DOHH2 (cell line): ENCODE measurements at regions not wholly inside any gene's neighbourhood (a gene's known extent, or its start where the extent isn't known, plus 50 kb on each side); places are given as distances from the start of the nearest gene placed in this dataset.

ENCODE experiments used
- H3F3A ChIP-seq: fragments of 200-600 bp; sonication (generic), shearing (Covaris generic); 2 replicates; pipeline ENCODE4 v1.6.0; 2016; ENCODE audit warnings: antibody characterized with exemption, mild to moderate bottlenecking; ENCODE audit not compliant: control insufficient read depth, insufficient read depth
- H3K27ac ChIP-seq: fragments of 200-600 bp; sonication (generic); 2 replicates; pipeline ENCODE4 v1.5.1; 2014; ENCODE audit warnings: low read depth, mild to moderate bottlenecking, low read length, moderate library complexity
- H3K27me3 ChIP-seq: fragments of 200-600 bp; sonication (generic); 2 replicates; pipeline ENCODE4 v1.6.1; 2014; ENCODE audit warnings: mild to moderate bottlenecking, low read length, mixed read lengths; ENCODE audit not compliant: control insufficient read depth
- H3K36me3 ChIP-seq: fragments of 200-600 bp; sonication (generic); 2 replicates; pipeline ENCODE4 v1.6.1; 2014; ENCODE audit warnings: mild to moderate bottlenecking, low read length, moderate library complexity, mixed read lengths; ENCODE audit not compliant: control insufficient read depth
- H3K4me1 ChIP-seq: fragments of 200-600 bp; sonication (generic); 2 replicates; pipeline ENCODE4 v1.6.1; 2014; ENCODE audit warnings: mild to moderate bottlenecking, low read length, mixed read lengths; ENCODE audit not compliant: control insufficient read depth
- H3K4me2 ChIP-seq: fragments of 200-600 bp; sonication (generic); 2 replicates; pipeline ENCODE4 v1.6.0; 2014; ENCODE audit warnings: mild to moderate bottlenecking, low read length, moderate library complexity
- H3K4me3 ChIP-seq: fragments of 200-600 bp; sonication (generic); 2 replicates; pipeline ENCODE4 v1.5.1; 2014; ENCODE audit warnings: mild to moderate bottlenecking, low read length, mixed read lengths
- H3K79me2 ChIP-seq: fragments of 200-600 bp; sonication (generic); 2 replicates; pipeline ENCODE4 v1.6.1; 2014; ENCODE audit warnings: mild to moderate bottlenecking, low read length, mixed read lengths; ENCODE audit not compliant: control insufficient read depth
- H3K9me2 ChIP-seq: fragments of 200-600 bp; sonication (generic); replicated peaks from 2 replicates; pipeline ENCODE4 v1.6.1; 2014; ENCODE audit warnings: mild to moderate bottlenecking, low read length, mixed read lengths; ENCODE audit not compliant: control insufficient read depth
- H3K9me3 ChIP-seq: fragments of 200-600 bp; sonication (generic); 2 replicates; pipeline ENCODE4 v1.6.1; 2014; ENCODE audit warnings: antibody characterized with exemption, low read length, mixed read lengths; ENCODE audit not compliant: control insufficient read depth, insufficient read depth
- H4K20me1 ChIP-seq: fragments of 200-600 bp; sonication (generic); 2 replicates; pipeline ENCODE4 v1.6.0; 2014; ENCODE audit warnings: low read depth, mild to moderate bottlenecking, antibody characterized with exemption, low read length, moderate library complexity; ENCODE audit not compliant: control insufficient read depth, insufficient read depth
- EZH2phosphoT487 ChIP-seq: fragments of 200-600 bp; sonication (generic); IDR thresholded peaks from 2 replicates; pipeline ENCODE4 v1.6.1; 2017; ENCODE audit warnings: borderline replicate concordance, mild to moderate bottlenecking, antibody characterized with exemption, low read length, moderate library complexity, mixed read lengths
- TF ChIP-seq, protein P1 (sequence below): fragments of 200-600 bp; sonication (generic); IDR thresholded peaks from one replicate; pipeline ENCODE4 v1.5.1; 2014; ENCODE audit warnings: antibody characterized with exemption, mild to moderate bottlenecking, low read depth, low read length; ENCODE audit not compliant: poor library complexity, severe bottlenecking

DNA sequence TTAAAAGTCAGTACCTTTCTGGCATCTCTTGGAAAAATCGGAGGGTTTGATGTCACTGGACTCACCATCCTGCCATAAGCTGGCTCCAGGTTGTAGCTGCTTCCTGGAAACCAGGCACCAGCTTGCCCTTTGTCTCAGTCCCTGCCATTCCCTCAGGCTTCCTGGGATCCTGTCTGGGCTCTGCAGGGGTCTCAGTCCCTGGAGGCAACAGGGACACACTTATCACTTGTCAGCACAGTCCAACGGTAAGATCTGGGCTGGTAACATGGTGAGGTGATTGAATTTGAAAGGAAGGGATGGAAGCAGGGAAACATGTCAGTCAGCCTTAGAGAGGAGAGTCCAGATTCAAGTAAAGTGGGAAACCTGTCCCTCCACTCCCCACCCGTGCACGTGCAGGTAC, 147.6 kb upstream of the ECI2 start:
- no peak overlapping the region for H3K4me3 ChIP-seq
- H3K4me1 ChIP-seq: no peaks in the 10 kb centered on the region
- H3F3A ChIP-seq: no peaks in the 10 kb centered on the region
- no peaks in the 10 kb centered on the region for H3K36me3 ChIP-seq
- no peaks in the 10 kb centered on the region for H3K9me2 ChIP-seq
- no peak overlapping the region for H3K4me2 ChIP-seq
- no peaks in the 10 kb centered on the region for H3K27me3 ChIP-seq
- TF ChIP-seq, protein P1, sequence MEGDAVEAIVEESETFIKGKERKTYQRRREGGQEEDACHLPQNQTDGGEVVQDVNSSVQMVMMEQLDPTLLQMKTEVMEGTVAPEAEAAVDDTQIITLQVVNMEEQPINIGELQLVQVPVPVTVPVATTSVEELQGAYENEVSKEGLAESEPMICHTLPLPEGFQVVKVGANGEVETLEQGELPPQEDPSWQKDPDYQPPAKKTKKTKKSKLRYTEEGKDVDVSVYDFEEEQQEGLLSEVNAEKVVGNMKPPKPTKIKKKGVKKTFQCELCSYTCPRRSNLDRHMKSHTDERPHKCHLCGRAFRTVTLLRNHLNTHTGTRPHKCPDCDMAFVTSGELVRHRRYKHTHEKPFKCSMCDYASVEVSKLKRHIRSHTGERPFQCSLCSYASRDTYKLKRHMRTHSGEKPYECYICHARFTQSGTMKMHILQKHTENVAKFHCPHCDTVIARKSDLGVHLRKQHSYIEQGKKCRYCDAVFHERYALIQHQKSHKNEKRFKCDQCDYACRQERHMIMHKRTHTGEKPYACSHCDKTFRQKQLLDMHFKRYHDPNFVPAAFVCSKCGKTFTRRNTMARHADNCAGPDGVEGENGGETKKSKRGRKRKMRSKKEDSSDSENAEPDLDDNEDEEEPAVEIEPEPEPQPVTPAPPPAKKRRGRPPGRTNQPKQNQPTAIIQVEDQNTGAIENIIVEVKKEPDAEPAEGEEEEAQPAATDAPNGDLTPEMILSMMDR: no peak
- TF ChIP-seq EZH2phosphoT487: no peak
- H3K9me3 ChIP-seq: no peaks in the 10 kb centered on the region
- H3K79me2 ChIP-seq: no peaks in the 10 kb centered on the region
- H4K20me1 ChIP-seq: no peaks in the 10 kb centered on the region
- H3K27ac ChIP-seq: no peak overlapping the region

DNA sequence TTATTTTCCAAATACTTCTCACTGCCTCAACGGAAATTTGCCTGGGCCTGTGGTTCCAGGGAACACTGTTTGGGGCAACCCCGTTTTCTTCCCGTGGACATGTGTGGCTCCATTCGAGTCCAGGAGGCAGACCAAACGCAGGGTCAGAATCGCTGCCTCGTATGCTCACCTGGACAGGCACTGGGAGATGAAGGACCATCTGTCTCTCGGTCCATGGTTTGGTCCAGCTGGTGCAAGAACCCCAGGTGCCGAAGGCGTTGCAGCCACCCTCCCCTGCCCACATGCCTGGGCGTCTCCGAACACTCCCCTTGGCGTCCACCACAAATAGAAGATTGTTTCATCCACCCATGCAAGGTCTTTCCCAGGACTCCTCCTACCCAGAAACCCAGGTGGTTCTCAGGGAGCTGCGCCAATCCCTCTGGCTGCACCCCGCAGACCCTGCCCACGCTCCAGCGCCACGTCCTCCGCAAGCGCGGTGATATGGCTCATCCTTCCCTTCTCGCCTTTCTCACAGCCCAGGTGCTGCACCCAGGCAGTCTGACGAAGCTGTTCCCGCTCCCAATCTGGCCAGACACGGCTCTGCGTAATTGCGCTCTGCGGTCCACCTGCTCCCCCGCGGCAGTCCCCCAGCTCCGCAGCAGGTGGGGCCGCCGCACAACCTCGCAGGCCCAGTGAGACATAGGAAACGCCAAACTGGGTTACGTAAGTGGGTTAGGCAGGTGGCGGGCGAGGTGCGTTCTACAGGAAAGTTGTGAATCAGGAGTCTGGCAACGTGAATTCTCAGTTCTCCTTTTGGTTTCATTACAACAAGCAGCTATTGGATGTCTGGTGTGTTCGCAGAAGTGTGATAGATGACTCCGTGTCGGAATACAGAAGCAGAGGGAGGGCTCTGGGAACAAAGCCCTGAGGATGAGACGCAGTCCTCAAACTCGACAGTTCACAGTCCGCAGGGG, 146.2 kb upstream of the ECI2 start:
- Histone ChIP-seq H3K9me3 (no peaks in the 10 kb centered on the region), H3K27me3 (no peaks in the 10 kb centered on the region), H3K27ac (no peak overlapping the region), H3K4me2 (no peak overlapping the region), H3K36me3 (no peaks in the 10 kb centered on the region), H3K4me1 (no peaks in the 10 kb centered on the region), H4K20me1 (no peaks in the 10 kb centered on the region), H3K9me2 (no peaks in the 10 kb centered on the region), H3F3A (no peaks in the 10 kb centered on the region), H3K79me2 (no peaks in the 10 kb centered on the region), H3K4me3 (no peak overlapping the region)
- TF ChIP-seq, protein P1: no peak
- no peak for TF ChIP-seq EZH2phosphoT487

DNA sequence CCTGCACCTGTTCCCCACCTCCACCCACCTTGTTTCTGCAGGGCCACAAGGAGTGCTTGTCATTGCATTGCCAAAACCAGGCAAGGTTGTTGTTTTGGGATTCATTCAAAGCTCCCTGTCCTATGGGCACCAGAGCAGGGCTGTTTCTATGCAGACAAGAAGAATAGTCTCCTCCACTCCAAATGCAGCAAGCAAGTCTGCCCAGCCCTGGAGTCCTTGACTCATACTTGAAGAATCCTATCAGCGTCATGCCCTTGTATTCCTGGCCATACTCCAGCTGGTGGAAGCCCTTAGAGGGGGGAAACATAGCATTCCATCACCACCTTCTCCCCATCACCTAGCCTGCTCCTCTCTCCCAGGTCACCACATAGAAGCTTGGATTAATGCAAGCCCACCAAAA, 145.3 kb upstream of the ECI2 start:
- Histone ChIP-seq H3K36me3 (no peaks in the 10 kb centered on the region), H3K27me3 (no peaks in the 10 kb centered on the region), H3K4me2 (no peak overlapping the region), H3K4me3 (no peak overlapping the region), H3K27ac (no peak overlapping the region), H3K9me2 (no peaks in the 10 kb centered on the region), H4K20me1 (no peaks in the 10 kb centered on the region), H3K79me2 (no peaks in the 10 kb centered on the region), H3K9me3 (no peaks in the 10 kb centered on the region), H3K4me1 (no peaks in the 10 kb centered on the region), H3F3A (no peaks in the 10 kb centered on the region)
- TF ChIP-seq EZH2phosphoT487: no peak
- TF ChIP-seq, protein P1: no peak
